Activated CD4-positive, alpha-beta T cell treated with anti-CD3 and anti-CD28 coated beads for 1 hour (primary cell): ENCODE measurements at regions not wholly inside any gene's neighbourhood (a gene's known extent, or its start where the extent isn't known, plus 50 kb on each side); places are given as distances from the start of the nearest gene placed in this dataset.

Experiments
- DNase-seq: peaks from one replicate; pipeline ENCODE4 v3.0.0-alpha.2; 2020

- no peak for DNase-seq
Measured at GRCh38 chr6:145213614-145214013, 521.7 kb downstream of the EPM2A start.

DNA sequence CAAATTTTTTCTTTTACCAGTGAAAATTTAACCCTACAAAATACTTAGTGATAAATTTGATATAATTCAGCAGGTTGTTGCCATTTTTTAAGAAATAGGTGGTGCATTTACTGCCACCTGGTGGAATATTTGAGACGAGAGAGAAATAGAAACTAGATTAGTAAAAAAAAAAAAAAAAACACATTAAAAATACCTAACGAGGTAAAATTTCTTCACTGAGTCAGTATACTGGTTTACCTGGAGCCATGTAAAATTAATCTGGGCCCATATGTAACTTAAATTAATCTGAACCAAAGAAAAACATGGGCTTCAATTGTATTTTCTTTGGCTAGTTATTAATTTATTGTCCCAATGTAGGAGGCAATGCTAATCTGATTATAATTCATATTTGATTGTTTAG is 520.8 kb downstream of the EPM2A start:
- DNase-seq, result no peak

DNA sequence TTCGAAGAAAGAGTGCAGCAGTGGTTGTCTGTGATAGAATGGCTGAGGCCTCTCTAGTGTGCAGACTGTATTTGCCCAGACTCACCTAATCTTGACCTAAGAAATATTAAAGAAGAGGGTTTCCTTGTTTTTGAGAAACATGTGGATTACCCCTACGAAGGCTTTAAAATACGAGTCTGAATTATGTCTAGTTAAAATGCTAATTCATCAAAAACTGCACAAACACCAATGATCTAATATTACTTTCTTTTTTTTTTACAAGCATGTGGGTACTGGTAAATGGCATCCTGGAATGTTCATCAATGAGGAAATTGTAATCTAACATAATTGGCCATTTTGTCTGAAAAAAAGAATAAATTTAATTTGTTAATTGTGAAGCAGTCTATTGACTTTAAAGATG is 510.9 kb downstream of the EPM2A start:
- DNase-seq, result no peak

- DNase-seq, result no peak
Measured at GRCh38 chr6:145225500-145225899, 509.8 kb downstream of the EPM2A start.

DNA sequence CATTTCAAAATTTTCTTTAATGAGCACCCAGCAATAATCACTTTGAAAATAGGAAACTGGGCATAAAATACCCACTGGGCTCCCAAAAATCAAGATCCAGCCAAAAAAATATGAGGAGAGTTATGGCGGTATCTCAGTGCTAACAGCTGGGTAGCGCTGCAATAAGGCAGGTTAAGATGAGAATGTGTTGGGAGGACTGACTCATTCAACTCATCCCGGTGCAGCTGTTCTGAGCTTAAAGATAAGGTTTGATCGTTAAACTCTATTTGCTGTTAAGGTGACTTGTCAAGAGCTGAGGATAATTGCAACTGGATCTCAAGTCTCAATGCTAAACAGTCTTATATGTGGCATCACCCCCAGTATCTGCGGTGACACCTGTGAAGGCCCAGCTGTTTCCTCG is 507.7 kb downstream of the EPM2A start:
- no peak for DNase-seq

- no peak for DNase-seq
Measured at GRCh38 chr6:145228962-145229582, 506.2 kb downstream of the EPM2A start.

DNA sequence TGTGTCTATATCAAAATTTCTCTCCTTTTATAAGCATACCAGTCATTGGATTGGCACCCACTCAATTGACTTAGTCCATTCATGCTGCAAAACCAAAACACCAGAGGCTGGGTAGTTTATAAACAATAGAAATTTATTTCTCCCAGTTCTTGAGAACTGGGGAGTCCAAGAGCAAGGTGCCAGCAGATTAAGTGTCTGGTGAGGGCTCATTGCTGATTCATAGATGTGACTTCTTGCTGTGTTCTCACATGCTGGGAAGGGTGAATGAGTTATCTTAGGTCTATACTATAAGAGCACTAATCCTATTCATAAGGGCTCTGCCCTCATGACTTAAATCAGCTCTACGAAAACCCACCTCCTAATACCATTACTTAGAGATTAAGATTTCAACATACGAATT is 501.4 kb downstream of the EPM2A start:
- DNase-seq, result no peak

- DNase-seq, result no peak
Measured at GRCh38 chr6:145235207-145235606, 500.1 kb downstream of the EPM2A start.

- no peak for DNase-seq
Measured at GRCh38 chr6:145238787-145239186, 496.5 kb downstream of the EPM2A start.

DNA sequence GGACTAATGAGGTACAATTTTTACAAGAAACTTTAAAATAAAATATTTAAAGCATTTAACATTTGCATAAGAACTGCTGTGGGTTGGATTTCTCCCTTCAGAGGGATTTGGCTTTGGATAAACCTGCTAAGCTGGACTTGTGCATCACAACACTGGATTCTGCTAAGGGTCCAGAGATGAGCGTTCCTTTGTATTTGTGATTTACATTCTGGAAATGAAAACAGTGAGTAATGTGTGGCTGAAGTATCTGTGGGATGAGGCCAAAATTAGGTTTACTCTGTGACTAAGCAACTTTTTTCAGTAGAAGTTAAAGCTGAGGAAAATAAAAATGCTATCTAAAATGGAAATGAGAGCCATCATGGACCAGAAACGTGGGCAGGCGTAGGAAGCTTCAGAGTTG is 494.3 kb downstream of the EPM2A start:
- DNase-seq, result no peak

- no peak for DNase-seq
Measured at GRCh38 chr6:145241721-145242120, 493.6 kb downstream of the EPM2A start.

DNA sequence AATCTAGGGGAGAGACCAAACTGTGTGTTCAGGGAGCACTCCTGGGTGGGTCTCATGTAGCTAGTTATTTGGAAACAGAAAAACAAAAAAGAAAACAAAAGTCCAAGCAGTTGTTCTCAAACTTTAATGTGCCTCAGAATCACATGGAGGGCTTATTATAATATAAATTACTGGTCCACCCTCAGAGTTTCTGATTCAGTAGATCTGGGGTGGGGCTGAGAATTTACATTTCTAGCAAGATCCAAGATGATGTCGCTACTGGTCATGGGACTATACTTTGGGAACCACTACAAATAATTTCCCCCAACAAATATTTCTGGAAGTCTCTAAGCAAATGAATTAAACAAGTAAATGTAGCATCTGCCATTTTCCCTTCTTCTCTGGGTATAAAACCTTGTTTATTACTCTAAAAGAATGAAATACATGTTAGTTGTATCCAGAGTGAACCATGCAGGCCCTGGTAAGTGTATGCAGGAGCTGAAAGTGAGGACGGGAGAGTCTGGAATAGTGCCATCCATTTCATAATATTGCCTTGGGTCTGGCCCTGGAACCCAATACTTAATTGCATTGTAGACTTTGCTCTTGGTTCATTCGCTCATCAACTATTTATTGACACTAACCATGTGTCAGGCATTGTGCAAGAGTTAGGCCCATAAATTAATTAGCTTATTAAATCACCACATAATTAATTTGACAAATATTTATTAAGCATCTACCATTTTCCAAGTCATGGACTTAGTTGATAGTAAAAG is 490.8 kb downstream of the EPM2A start:
- DNase-seq, result no peak

DNA sequence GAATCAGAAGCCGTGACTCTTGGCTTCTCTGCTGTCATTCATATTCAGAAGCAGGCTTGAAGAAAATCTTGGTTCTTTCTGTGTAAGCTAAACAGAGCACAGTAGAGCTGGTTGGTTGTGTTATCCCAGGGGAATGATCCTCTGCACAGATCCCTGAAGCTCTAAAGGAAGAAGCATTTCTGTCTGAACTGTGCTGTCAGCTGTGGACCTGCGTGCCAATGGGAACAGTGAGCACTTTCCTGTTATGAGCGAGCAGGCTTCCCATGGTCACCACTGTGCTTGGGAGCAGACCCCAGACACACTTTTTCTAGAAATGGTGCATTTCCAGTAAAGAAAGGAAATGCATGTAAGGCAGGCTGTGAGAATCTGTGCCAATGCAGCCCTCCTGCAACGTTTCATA is 490.2 kb downstream of the EPM2A start:
- no peak for DNase-seq

DNA sequence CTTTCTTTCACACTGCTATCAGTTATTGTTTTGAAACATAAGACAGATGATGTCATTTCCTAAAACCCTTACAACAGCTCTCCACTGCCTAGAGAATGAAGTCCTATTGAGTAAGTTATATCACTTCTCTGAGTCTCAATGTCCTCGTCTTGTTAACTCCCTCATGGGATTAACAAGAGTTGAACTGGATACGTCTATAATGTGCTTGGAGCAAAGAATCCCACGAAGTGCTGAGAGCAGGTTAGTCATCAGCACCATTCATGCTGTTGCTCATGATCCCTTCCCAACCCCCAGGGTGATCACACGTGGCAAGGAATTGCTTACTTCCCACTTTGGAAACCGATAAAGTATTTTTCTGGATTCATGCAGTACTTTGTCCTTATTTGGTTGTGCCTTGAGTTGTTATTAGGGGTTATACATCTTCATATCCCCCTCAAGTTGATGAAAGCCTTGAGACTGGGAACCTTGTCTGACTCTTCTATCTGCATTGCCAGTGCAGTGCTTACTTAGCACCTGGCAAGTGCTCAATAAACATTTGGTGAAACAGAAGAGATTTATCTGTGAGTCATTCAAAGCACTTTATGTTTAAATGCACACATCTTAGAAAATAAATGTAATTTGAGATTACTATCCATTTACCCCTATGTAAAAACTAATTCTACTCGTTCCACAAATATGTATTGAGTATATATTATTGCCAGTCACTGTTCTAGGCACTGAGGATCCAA is 487.5 kb downstream of the EPM2A start:
- DNase-seq, result no peak

DNA sequence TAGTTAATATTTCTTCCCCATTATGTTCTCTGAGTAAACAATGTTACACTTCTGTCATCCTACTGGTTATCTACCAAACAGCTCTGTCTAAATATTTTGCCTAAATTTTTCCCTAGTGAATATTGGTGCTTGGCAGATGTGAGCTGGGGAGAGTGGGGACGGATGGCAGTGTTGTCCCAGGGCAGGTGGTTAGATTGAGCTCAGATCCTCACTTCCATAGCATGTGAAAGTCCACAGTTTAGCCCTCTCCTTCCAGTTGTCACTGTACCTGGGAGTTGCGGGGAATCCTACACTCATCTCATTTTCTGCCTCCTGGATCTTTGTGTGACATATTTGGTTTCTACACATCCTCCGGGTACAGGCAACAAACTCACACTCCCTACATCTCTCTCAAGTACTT is 484.9 kb downstream of the EPM2A start:
- DNase-seq, result no peak

GRCh38 chr6:145252737-145253136 is 482.6 kb downstream of the EPM2A start:
- no peak for DNase-seq

GRCh38 chr6:145254649-145255401 is 480.5 kb downstream of the EPM2A start:
- no peak for DNase-seq

DNA sequence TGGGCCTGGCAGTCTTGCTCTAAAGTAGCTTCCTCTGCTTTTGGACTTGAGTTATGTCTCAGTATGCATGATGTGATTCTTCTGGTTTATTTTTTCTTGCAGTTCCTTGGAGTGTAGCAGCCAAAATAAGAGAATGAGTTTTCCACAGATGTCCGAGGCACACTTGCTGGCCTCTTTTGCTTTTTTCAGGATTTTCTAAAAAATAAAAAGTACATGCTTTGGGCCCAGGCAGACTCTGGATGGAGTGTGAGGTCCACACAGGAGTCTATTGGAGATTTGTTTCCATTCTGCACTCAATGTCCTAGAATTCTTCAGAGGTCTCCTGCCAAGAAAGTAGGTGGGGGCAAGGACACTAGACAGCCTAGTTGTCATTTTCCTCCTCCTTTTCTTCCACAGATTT is 477.6 kb downstream of the EPM2A start:
- no peak for DNase-seq

DNA sequence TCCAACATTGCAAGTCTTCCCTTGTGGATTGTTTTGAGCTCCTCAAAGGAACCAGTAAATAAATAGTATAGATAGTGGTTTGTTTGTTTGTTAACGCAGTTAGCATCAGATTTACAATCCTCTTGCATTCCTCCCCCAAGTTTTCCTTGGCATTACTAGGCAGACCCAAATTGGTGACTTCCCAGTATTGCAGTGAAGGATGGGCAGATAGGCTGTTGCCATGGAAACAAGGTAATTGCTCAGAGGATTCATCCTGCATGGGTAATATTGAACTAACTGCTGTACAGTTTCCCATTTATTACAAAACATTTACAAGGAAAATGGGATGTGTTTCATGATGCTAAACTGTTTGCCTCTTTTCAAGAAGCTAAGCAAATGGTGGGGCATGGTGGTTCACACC is 477.2 kb downstream of the EPM2A start:
- no peak for DNase-seq

DNA sequence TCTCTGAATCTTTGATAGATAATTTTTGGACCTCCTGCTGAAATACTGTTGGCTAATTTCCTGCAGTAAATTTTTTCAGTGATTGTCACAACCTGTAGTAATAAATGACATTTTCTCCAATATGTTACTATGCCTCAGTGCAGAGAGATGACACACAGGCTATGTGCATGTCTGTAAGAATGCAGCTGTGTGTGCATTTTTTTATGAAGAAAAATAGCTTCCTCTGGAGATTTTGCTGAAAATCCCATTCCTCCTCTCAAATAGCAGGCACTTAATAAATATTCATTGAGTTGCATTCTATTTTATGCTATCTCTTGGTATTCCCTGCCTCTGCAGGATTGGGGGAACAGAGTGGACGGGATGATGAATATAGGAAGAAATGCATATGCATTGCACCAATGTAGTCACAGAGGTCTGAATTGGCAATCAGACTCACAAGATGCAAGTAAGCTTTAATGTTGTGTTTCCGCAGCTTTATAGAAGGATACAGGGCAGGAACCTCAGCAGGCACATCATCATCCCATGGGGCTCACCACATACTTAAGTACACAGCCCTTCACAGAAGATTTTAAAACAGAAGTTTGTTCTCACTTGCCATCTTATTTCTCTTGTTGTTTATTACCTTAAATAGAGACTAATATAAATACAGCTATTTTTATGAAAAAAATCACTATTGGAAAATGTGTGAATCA is 474.7 kb downstream of the EPM2A start:
- no peak for DNase-seq

DNA sequence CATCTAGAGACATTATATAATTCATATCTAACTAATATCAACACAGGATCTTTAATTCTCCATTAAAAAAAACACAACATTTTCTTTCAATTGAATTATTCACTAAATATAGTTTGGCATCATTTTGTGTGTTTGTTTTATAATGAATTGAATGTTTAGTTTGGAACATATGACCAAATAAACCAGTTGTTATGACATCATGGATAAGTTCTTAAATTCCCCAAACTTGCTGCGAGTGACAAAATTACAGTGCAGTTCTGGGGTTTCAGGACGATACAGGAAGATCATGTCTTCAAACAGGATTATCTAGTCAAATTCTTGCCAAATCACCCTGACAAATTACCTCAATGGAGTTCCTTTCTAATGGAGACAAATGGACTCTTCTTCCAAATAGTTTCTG is 473.6 kb downstream of the EPM2A start:
- DNase-seq, result no peak

DNA sequence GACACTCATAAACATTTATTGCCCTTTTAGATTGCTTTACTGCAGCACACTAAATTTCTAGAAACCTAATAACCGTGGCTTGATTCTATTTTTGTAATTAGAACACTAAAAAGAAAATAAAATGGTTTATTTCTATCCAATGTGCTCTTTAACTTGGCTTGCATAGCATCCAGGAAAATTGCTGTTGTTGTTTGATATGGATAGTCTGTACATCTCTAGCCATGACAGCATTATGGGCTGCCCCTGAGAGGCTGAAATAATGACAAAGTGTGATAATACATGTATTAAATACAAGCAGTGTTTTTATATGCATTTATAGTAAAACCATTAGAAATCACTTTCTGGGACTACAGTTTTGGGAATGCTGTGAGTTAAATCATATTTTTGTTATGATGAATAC is 472.5 kb downstream of the EPM2A start:
- DNase-seq, result no peak

DNA sequence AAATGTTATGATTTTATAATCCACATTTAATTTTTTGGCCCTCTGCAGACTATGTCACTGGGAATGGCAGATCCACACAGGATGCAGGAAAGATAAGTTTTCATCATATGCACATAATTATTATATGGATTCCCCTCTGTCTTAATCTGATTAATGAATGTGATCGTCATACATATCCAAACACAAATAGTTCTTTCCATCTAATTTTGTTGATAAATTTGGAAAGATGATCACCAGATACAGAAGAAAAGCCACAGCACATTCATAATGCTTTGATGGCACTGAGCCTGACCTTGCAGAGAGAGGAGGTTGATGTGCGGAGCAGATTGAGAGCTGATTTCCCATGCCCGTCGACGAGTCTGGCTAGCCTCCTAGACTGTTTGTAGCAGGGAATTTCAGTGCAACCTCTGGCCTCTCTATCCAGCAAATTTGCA is 471.5 kb downstream of the EPM2A start:
- DNase-seq, result no peak
